ENCODE measurements at regions not wholly inside any gene's neighbourhood (a gene's known extent, or its start where the extent isn't known, plus 50 kb on each side); places are given as distances from the start of the nearest gene placed in this dataset.

DNA sequence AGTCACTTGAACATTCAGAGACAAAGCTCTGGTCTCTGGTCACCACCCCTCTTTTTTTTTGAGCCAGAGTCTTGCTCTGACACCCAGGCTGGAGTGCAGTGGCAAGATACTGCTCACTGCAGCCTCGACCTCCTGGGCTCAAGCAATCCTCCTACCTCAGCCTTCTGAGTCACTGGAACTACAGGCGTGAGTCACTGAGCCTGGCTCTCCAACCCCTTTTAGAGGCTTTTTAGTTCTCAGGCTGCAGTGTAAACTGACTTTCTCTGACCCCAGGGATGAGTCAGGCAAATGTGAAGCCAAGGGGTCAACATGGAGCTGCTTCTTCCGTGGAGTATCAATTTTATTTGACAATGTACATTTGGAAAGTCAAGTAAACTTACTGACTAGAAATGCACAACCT, 229.2 kb downstream of the PTTG2 start:
- no peaks in the 10 kb centered on the region for H3F3A ChIP-seq (ENCODE audit: insufficient read depth)
- H3K4me2 ChIP-seq (ENCODE audit: low read depth, low read length, poor library complexity, severe bottlenecking): no peak overlapping the region
- H3K9me3 ChIP-seq (ENCODE audit: insufficient read depth, low read length): no peaks in the 10 kb centered on the region
- no peak overlapping the region for H3K27ac ChIP-seq (ENCODE audit: low read depth, low read length)
- H3K9ac ChIP-seq (ENCODE audit: low read length): no peak overlapping the region
- H4K20me1 ChIP-seq (ENCODE audit: low read depth, low read length): no peaks in the 10 kb centered on the region
- no peaks in the 10 kb centered on the region for H3K36me3 ChIP-seq (ENCODE audit: low read length)
- no peak overlapping the region for H2AFZ ChIP-seq (ENCODE audit: low read depth, low read length, severe bottlenecking)
- no peaks in the 10 kb centered on the region for H3K27me3 ChIP-seq (ENCODE audit: low read length)
- no peak overlapping the region for H3K4me3 ChIP-seq (ENCODE audit: insufficient read depth, low read length, poor library complexity, severe bottlenecking)
- no peaks in the 10 kb centered on the region for H3K9me2 ChIP-seq (replicated peaks; ENCODE audit: insufficient read depth, low read length)
- TF ChIP-seq EZH2phosphoT487 (conservative IDR thresholded peaks at IDR 0.05; ENCODE audit: low read length): no peak
- TF ChIP-seq, protein P1, sequence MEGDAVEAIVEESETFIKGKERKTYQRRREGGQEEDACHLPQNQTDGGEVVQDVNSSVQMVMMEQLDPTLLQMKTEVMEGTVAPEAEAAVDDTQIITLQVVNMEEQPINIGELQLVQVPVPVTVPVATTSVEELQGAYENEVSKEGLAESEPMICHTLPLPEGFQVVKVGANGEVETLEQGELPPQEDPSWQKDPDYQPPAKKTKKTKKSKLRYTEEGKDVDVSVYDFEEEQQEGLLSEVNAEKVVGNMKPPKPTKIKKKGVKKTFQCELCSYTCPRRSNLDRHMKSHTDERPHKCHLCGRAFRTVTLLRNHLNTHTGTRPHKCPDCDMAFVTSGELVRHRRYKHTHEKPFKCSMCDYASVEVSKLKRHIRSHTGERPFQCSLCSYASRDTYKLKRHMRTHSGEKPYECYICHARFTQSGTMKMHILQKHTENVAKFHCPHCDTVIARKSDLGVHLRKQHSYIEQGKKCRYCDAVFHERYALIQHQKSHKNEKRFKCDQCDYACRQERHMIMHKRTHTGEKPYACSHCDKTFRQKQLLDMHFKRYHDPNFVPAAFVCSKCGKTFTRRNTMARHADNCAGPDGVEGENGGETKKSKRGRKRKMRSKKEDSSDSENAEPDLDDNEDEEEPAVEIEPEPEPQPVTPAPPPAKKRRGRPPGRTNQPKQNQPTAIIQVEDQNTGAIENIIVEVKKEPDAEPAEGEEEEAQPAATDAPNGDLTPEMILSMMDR (IDR thresholded peaks at IDR 0.05; ENCODE audit: insufficient read depth, low read length, poor library complexity, severe bottlenecking): no peak
- no peaks in the 10 kb centered on the region for H3K79me2 ChIP-seq (ENCODE audit: insufficient read depth, low read length)

DNA sequence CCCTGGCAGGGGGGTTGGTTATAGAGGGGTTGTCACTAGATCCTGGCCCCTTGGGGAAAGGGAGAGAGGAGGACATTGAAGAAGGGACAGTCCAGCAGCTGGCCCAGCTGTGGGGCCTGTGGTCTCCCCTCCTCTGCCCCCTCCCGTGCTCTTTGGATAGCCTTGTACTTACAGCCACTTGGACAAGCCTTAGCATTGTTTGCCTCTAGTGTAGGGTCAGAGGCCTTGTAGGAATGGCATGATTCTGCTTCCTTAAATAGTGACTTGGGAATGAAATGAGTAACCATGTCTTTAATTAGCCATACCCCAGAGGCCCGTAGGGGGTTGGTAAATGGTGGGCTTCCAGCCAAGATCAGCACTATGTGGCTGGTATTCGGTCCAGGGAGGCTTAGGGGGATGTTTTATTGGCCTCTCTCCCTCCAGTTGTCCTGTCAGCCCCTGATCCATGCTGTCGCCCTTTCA, 230.6 kb downstream of the PTTG2 start:
- Histone ChIP-seq H3K4me3 (ENCODE audit: insufficient read depth, low read length, poor library complexity, severe bottlenecking) (no peak overlapping the region), H3K9me2 (replicated peaks; ENCODE audit: insufficient read depth, low read length) (no peaks in the 10 kb centered on the region), H2AFZ (ENCODE audit: low read depth, low read length, severe bottlenecking) (no peak overlapping the region), H3K27ac (ENCODE audit: low read depth, low read length) (no peak overlapping the region), H3K4me2 (ENCODE audit: low read depth, low read length, poor library complexity, severe bottlenecking) (no peak overlapping the region), H3K79me2 (ENCODE audit: insufficient read depth, low read length) (no peaks in the 10 kb centered on the region), H3F3A (ENCODE audit: insufficient read depth) (no peaks in the 10 kb centered on the region), H3K36me3 (ENCODE audit: low read length) (no peaks in the 10 kb centered on the region), H3K9me3 (ENCODE audit: insufficient read depth, low read length) (no peaks in the 10 kb centered on the region), H4K20me1 (ENCODE audit: low read depth, low read length) (no peaks in the 10 kb centered on the region), H3K27me3 (ENCODE audit: low read length) (no peaks in the 10 kb centered on the region), H3K9ac (ENCODE audit: low read length) (no peak overlapping the region)
- TF ChIP-seq, protein P1 (IDR thresholded peaks at IDR 0.05; ENCODE audit: insufficient read depth, low read length, poor library complexity, severe bottlenecking): no peak
- TF ChIP-seq EZH2phosphoT487 (conservative IDR thresholded peaks at IDR 0.05; ENCODE audit: low read length): no peak

DNA sequence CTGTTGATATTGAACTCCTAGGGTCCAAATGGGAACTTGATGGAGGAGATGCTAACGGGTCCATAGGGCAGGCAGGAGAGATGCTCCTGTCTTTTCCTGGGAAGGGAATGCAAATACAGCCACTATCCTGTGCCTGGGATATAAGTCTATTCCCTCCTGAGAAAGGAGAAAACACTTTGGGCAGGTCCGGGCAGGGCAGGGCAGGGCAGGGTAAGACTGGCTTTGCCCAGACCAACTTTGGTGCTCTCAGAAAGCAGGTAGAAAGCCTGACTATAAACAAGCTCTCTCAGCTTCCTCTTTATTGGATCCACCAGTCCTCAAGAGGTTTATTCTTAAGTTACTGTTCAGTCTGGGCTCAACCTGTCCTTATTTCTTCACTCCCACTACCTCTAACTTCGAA, 232.3 kb downstream of the PTTG2 start:
- H3F3A ChIP-seq (ENCODE audit: insufficient read depth): no peaks in the 10 kb centered on the region
- TF ChIP-seq, protein P1 (IDR thresholded peaks at IDR 0.05; ENCODE audit: insufficient read depth, low read length, poor library complexity, severe bottlenecking): no peak
- TF ChIP-seq EZH2phosphoT487 (conservative IDR thresholded peaks at IDR 0.05; ENCODE audit: low read length): no peak
- no peak overlapping the region for H3K4me2 ChIP-seq (ENCODE audit: low read depth, low read length, poor library complexity, severe bottlenecking)
- H4K20me1 ChIP-seq (ENCODE audit: low read depth, low read length): no peaks in the 10 kb centered on the region
- no peaks in the 10 kb centered on the region for H3K79me2 ChIP-seq (ENCODE audit: insufficient read depth, low read length)
- H3K27me3 ChIP-seq (ENCODE audit: low read length): no peaks in the 10 kb centered on the region
- H3K36me3 ChIP-seq (ENCODE audit: low read length): no peaks in the 10 kb centered on the region
- H3K27ac ChIP-seq (ENCODE audit: low read depth, low read length): no peak overlapping the region
- H2AFZ ChIP-seq (ENCODE audit: low read depth, low read length, severe bottlenecking): no peak overlapping the region
- no peak overlapping the region for H3K4me3 ChIP-seq (ENCODE audit: insufficient read depth, low read length, poor library complexity, severe bottlenecking)
- no peaks in the 10 kb centered on the region for H3K9me3 ChIP-seq (ENCODE audit: insufficient read depth, low read length)
- H3K9me2 ChIP-seq (replicated peaks; ENCODE audit: insufficient read depth, low read length): no peaks in the 10 kb centered on the region
- no peak overlapping the region for H3K9ac ChIP-seq (ENCODE audit: low read length)

Data from SU-DHL-6 (cell line).